GM12878 (cell line): ENCODE measurements at regions not wholly inside any gene's neighbourhood (a gene's known extent, or its start where the extent isn't known, plus 50 kb on each side); places are given as distances from the start of the nearest gene placed in this dataset.

ENCODE experiments used
- ATAC-seq: fragments of 200-7000 bp; cut with Tn5 transposase; 3 replicates; pipeline ENCODE4 v1.9.1; 2020; ENCODE audit warnings: mild to moderate bottlenecking, moderate library complexity
- BruUV-seq: library from RNA; stranded (reverse); fragments of 400-500 nt; replicated peaks from 2 replicates; lab custom pipeline; 2021; lab: Mats Ljungman, UMichigan
- CTCF ChIA-PET: fragments of 300-600 bp; sonication (Branson Sonifier 250); formaldehyde crosslinking; extraction: SDS; loops from one replicate; lab custom pipeline; 2021; ENCODE audit warnings: inconsistent platforms; lab: Yijun Ruan, JAX
- POLR2A ChIA-PET: fragments of 350-600 bp; formaldehyde crosslinking; extraction: SDS; loops from one replicate; lab custom pipeline; 2021; ENCODE audit warnings: inconsistent platforms; lab: Charles Lee
- RAD21 ChIA-PET: fragments of 300-600 bp; sonication (Branson Sonifier 250); formaldehyde crosslinking; loops from one replicate; lab custom pipeline; 2023; ENCODE audit warnings: antibody characterized with exemption; ENCODE audit not compliant: unreplicated experiment; lab: Charles Lee
- SMC1A ChIA-PET: fragments of 300-600 bp; sonication (Branson Sonifier 250); formaldehyde crosslinking; loops from one replicate; lab custom pipeline; 2023; ENCODE audit not compliant: unreplicated experiment, uncharacterized antibody; lab: Charles Lee
- DNase-seq: peaks from one replicate; pipeline ENCODE4 v3.0.0-alpha.2; 2011; ENCODE audit warnings: low read depth, low spot score
- FAIRE-seq: peaks from 3 replicates; lab custom pipeline; 2011; peaks lifted over from hg19 to GRCh38; lab: Jason Lieb, UNC
- H2AFZ ChIP-seq: 2 replicates; pipeline ENCODE4 v1.6.0; 2011; ENCODE audit warnings: low read depth, low read length, control low read depth; ENCODE audit not compliant: control insufficient read depth
- H3K27ac ChIP-seq: 2 replicates; pipeline ENCODE4 v1.5.1; 2011; ENCODE audit warnings: control low read depth; ENCODE audit not compliant: control insufficient read depth, insufficient read depth
- H3K27me3 ChIP-seq, 2 experiments: replicated peaks in 1 of 2; 2 replicates each; pipeline versions ENCODE4 v1.6.0 to v1.6.1; 2011; ENCODE audit warnings: low read length in 1 of 2; ENCODE audit not compliant: control insufficient read depth in 2 of 2, insufficient read depth in 2 of 2
- H3K36me3 ChIP-seq, 2 experiments: 2 replicates each; pipeline ENCODE4 v1.5.1; 2011; ENCODE audit warnings: low read length in 1 of 2; ENCODE audit not compliant: control insufficient read depth in 2 of 2, insufficient read depth in 2 of 2
- H3K4me1 ChIP-seq: 2 replicates; pipeline ENCODE4 v1.6.1; 2011; ENCODE audit warnings: mild to moderate bottlenecking, low read length, moderate library complexity, mixed read lengths; ENCODE audit not compliant: control insufficient read depth, insufficient read depth
- H3K4me2 ChIP-seq: 2 replicates; pipeline ENCODE4 v1.6.0; 2011; ENCODE audit warnings: control low read depth; ENCODE audit not compliant: control insufficient read depth, insufficient read depth
- H3K4me3 ChIP-seq: fragments of 200-600 bp; sonication (generic); 2 replicates; pipeline ENCODE4 v1.5.1; 2016
- H3K79me2 ChIP-seq: 2 replicates; pipeline ENCODE4 v1.6.0; 2011; ENCODE audit warnings: low read length; ENCODE audit not compliant: control insufficient read depth, insufficient read depth
- H3K9ac ChIP-seq: 2 replicates; pipeline ENCODE4 v1.8.0; 2011; ENCODE audit warnings: low read length, control low read depth, mixed read lengths; ENCODE audit not compliant: control insufficient read depth, insufficient read depth
- H3K9me3 ChIP-seq: replicated peaks from 3 replicates; pipeline ENCODE4 v1.5.1; 2011; ENCODE audit warnings: mild to moderate bottlenecking, low read length; ENCODE audit not compliant: control insufficient read depth, insufficient read depth
- H4K20me1 ChIP-seq: 2 replicates; pipeline ENCODE4 v1.6.0; 2011; ENCODE audit not compliant: control insufficient read depth, insufficient read depth
- ASH2L ChIP-seq: fragments of 300-600, 200-600 bp; sonication (generic); IDR thresholded peaks from 2 replicates; pipeline ENCODE4 v1.6.1; 2017; ENCODE audit warnings: low read depth, mild to moderate bottlenecking, borderline replicate concordance
- BCL11A ChIP-seq: IDR thresholded peaks from 2 replicates; pipeline ENCODE4 v1.6.1; 2011; ENCODE audit warnings: low read depth, low read length
- BHLHE40 ChIP-seq, 2 experiments: fragments of 450-650 bp in 1 of 2; IDR thresholded peaks; 2 replicates each; pipeline ENCODE4 v1.6.1; 2011 to 2017; ENCODE audit warnings: low read depth in 2 of 2, borderline replicate concordance in 1 of 2, improper control_type of control experiment in 1 of 2, low read length in 1 of 2, mild to moderate bottlenecking in 1 of 2
- CBFB ChIP-seq: IDR thresholded peaks from 2 replicates; pipeline ENCODE4 v1.6.1; 2016; ENCODE audit warnings: antibody characterized with exemption, low read depth
- CEBPZ ChIP-seq: fragments of 150-350 bp; IDR thresholded peaks from 2 replicates; pipeline ENCODE4 v1.6.1; 2016; ENCODE audit warnings: low read depth, low read length
- CHD1 ChIP-seq: IDR thresholded peaks from 2 replicates; pipeline ENCODE4 v1.6.1; 2012; ENCODE audit warnings: low read depth, low read length, improper control_type of control experiment
- CHD4 ChIP-seq: fragments of 200-600 bp; sonication (generic); IDR thresholded peaks from 2 replicates; pipeline ENCODE4 v1.6.1; 2016; ENCODE audit warnings: mild to moderate bottlenecking
- IKZF1 ChIP-seq: fragments of 450-650 bp; conservative IDR thresholded peaks from 2 replicates; pipeline ENCODE4 v1.6.1; 2017; ENCODE audit warnings: antibody characterized with exemption, mild to moderate bottlenecking
- MEF2A ChIP-seq: IDR thresholded peaks from 2 replicates; pipeline ENCODE4 v1.6.1; 2011; ENCODE audit warnings: low read depth, mild to moderate bottlenecking, low read length, moderate library complexity; ENCODE audit not compliant: insufficient read depth
- MTA2 ChIP-seq: fragments of 450-650 bp; IDR thresholded peaks from 2 replicates; pipeline ENCODE4 v1.6.1; 2016; ENCODE audit warnings: low read depth, mild to moderate bottlenecking, moderate library complexity
- NFIC ChIP-seq: IDR thresholded peaks from 2 replicates; pipeline ENCODE4 v1.6.1; 2012; ENCODE audit warnings: low read depth, mild to moderate bottlenecking, inconsistent platforms, low read length, moderate library complexity
- NRF1 ChIP-seq: conservative IDR thresholded peaks from 2 replicates; pipeline ENCODE4 v1.6.1; 2011; ENCODE audit warnings: mild to moderate bottlenecking, low read depth, low read length, improper control_type of control experiment
- PRDM15 ChIP-seq: fragments of 450-650 bp; formaldehyde crosslinking; IDR thresholded peaks from 2 replicates; pipeline ENCODE4 v1.4.0; 2020; ENCODE audit warnings: mild to moderate bottlenecking, moderate library complexity
- RFX5 ChIP-seq: IDR thresholded peaks from 2 replicates; pipeline ENCODE4 v1.6.1; 2011; ENCODE audit warnings: low read depth, low read length, improper control_type of control experiment
- SMC3 ChIP-seq: IDR thresholded peaks from 2 replicates; pipeline ENCODE4 v1.6.1; 2011; ENCODE audit warnings: low read length, improper control_type of control experiment, borderline replicate concordance
- SUPT20H ChIP-seq: IDR thresholded peaks from 2 replicates; pipeline ENCODE4 v1.6.1; 2011; ENCODE audit warnings: low read depth, mild to moderate bottlenecking, low read length, moderate library complexity, borderline replicate concordance; ENCODE audit not compliant: control insufficient read depth
- SUZ12 ChIP-seq: fragments of 200-600 bp; sonication (generic); IDR thresholded peaks from one replicate; pipeline ENCODE4 v1.6.1; 2018; ENCODE audit warnings: antibody characterized with exemption, mild to moderate bottlenecking; ENCODE audit not compliant: unreplicated experiment
- WGBS: methylation state at CpG from one replicate; pipeline ENCODE4 v1.1.6; 2016; ENCODE audit warnings: low lambda C conversion rate; ENCODE audit not compliant: insufficient replicate concordance, insufficient coverage; ENCODE audit errors: missing lambda C conversion rate; 5-methylcytosine and 5-hydroxymethylcytosine counted together
- in situ Hi-C: fragments of 300-500 bp; cut with MboI; formaldehyde crosslinking; loops from 9 replicates; pipeline ENCODE4 v1.14.3; 2018; ENCODE audit warnings: mixed read lengths
- intact Hi-C: fragments of 100-400 bp; cut with micrococcal nuclease; formaldehyde crosslinking; loops from one replicate; pipeline ENCODE4 v1.14.2; 2022; ENCODE audit not compliant: unreplicated experiment

- Histone ChIP-seq H3K9me3 (no peaks in the 10 kb centered on the region; the same call in 2 of the 3 replicates), H3K27ac (no peak overlapping the region), H3K4me2 (no peak overlapping the region), H3K9ac (no peak overlapping the region), H3K4me3 (no peak overlapping the region), H2AFZ (no peak overlapping the region), H3K79me2 (no peaks in the 10 kb centered on the region), H3K36me3 (no peaks in the 10 kb centered on the region), H4K20me1 (no peaks in the 10 kb centered on the region), H3K27me3 (no peaks in the 10 kb centered on the region; a peak in 1 of 4 replicates), H3K4me1 (peaks cover 1% of the 10 kb centered on the region)
- ATAC-seq (no peak), DNase-seq (no peak), FAIRE-seq (no peak)
- in situ Hi-C loops = no loop called here
- ChIA-PET CTCF (no interaction called here), POLR2A (no interaction called here), SMC1A (no interaction called here), RAD21 (no interaction called here)
- intact Hi-C loops = no loop called here
- BruUV-seq = no TSS peak
- 57% methylated on average over 17 of the region's 17 CpGs for WGBS
- TF ChIP-seq CEBPZ = no peak
- no peak for TF ChIP-seq CHD1
- no peak for TF ChIP-seq IKZF1
- no peak for TF ChIP-seq BHLHE40 (IDR thresholded peaks at IDR 0.05; ENCODE audit: borderline replicate concordance in 1 of 2, low read depth in 2 of 2, low read length in 1 of 2)
- no peak for TF ChIP-seq SUZ12
- no peak for TF ChIP-seq SMC3
- TF ChIP-seq PRDM15 = no peak
- TF ChIP-seq ASH2L = no peak
- TF ChIP-seq BCL11A = no peak
- TF ChIP-seq NRF1 = no peak
- no peak for TF ChIP-seq SUPT20H
- TF ChIP-seq NFIC = no peak
- TF ChIP-seq MEF2A = no peak
- no peak for TF ChIP-seq CHD4
- no peak for TF ChIP-seq CBFB
- TF ChIP-seq RFX5 = no peak
- TF ChIP-seq MTA2 = no peak
These were observed 71.4 kb downstream of the RGS12 start for GRCh38 chr4:3364199-3364598.
